ENCODE measurements at regions not wholly inside any gene's neighbourhood (a gene's known extent, or its start where the extent isn't known, plus 50 kb on each side); places are given as distances from the start of the nearest gene placed in this dataset.
A peak's percentile ranks its signal among the peaks of the same experiment; 100 is the strongest.

GRCh38 chr12:46131732-46132469, 136.9 kb downstream of the SLC38A1 start:
- DNase-seq = no peak
- H3K27me3 ChIP-seq (replicated peaks) = no peaks in the 10 kb centered on the region
- H3K4me3 ChIP-seq (ENCODE audit: low read depth, low read length) = no peak overlapping the region
- no peaks in the 10 kb centered on the region for H3K36me3 ChIP-seq (replicated peaks)
- H3K27ac ChIP-seq = no peak overlapping the region
- TF ChIP-seq, protein P1, sequence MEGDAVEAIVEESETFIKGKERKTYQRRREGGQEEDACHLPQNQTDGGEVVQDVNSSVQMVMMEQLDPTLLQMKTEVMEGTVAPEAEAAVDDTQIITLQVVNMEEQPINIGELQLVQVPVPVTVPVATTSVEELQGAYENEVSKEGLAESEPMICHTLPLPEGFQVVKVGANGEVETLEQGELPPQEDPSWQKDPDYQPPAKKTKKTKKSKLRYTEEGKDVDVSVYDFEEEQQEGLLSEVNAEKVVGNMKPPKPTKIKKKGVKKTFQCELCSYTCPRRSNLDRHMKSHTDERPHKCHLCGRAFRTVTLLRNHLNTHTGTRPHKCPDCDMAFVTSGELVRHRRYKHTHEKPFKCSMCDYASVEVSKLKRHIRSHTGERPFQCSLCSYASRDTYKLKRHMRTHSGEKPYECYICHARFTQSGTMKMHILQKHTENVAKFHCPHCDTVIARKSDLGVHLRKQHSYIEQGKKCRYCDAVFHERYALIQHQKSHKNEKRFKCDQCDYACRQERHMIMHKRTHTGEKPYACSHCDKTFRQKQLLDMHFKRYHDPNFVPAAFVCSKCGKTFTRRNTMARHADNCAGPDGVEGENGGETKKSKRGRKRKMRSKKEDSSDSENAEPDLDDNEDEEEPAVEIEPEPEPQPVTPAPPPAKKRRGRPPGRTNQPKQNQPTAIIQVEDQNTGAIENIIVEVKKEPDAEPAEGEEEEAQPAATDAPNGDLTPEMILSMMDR (IDR thresholded peaks at IDR 0.05; ENCODE audit: low read depth, low read length, missing control alignments) = peak; percentile 17
- in situ Hi-C loops (cut with HindIII; ENCODE audit: low pct_ligation_motif_present, low sequenced_read_pairs) = no loop called here

DNA sequence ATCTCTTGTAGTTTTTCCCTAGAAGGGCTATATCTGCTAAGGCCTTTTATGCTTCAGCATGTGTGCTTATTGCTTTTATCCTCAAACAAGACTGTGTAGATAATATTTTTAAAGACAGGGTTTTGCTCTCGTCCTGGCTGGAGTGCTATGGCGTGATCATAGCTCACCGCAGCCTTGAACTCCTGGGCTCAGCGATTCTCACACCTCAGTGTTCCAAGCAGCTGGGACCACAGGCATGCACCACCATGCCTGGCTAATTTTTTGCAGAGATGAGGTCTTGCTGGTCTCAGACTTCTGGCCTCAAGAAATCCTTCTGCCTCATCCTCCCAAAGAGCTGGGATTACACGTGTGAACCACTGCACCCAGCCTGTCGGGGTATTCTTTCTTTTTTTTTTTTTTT, 137.3 kb upstream of the SCAF11 start:
- in situ Hi-C loops (cut with HindIII; ENCODE audit: low pct_ligation_motif_present, low sequenced_read_pairs) = no loop called here
- H3K4me3 ChIP-seq (ENCODE audit: low read depth, low read length) = no peak overlapping the region

DNA sequence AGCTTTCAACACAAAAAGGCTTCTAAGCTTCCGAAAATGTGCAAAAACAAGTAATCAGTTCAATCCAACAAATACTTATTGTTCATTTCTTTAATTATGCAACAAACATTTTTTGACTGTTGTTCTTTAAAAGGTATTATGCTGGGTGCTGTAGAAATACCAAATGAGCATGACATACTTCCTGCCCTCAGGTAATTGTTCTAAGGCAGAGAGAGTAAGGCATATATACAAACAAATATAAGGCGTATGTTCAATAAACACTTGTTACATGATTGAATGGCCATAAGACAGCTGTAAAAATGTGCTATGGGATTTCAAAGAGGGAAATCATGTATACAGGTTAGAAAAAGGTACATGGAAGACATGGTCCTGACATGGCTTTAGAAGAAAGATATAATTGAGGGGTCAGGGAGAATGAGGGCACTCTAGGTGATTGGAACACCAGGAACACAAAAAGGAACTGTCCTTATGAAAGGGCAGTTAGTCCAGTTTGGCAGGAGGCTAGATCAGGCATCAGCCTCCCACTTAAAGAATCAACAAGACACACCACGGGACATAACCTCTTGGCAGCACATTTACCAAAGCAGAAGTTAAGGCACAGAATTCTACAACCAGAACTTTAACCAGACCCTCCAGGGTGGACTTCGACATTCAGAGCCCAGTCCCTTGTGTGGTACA, 135.8 kb upstream of the SCAF11 start:
- H3K36me3 ChIP-seq (replicated peaks) = no peaks in the 10 kb centered on the region
- DNase-seq = no peak
- no peaks in the 10 kb centered on the region for H3K27me3 ChIP-seq (replicated peaks)
- H3K27ac ChIP-seq = no peak overlapping the region
- in situ Hi-C loops (cut with HindIII; ENCODE audit: low pct_ligation_motif_present, low sequenced_read_pairs) = no loop called here
- TF ChIP-seq, protein P1 (IDR thresholded peaks at IDR 0.05; ENCODE audit: low read depth, low read length, missing control alignments) = no peak
- H3K4me3 ChIP-seq (ENCODE audit: low read depth, low read length) = no peak overlapping the region

More for the DNA sequence above, 137.3 kb upstream of the SCAF11 start:
- DNase-seq = no peak
- TF ChIP-seq, protein P1 (IDR thresholded peaks at IDR 0.05; ENCODE audit: low read depth, low read length, missing control alignments) = no peak
- Histone ChIP-seq H3K36me3 (replicated peaks) (no peaks in the 10 kb centered on the region), H3K27ac (no peak overlapping the region), H3K27me3 (replicated peaks) (no peaks in the 10 kb centered on the region)

GRCh38 chr12:46124848-46125619, 134.7 kb upstream of the SCAF11 start:
- Histone ChIP-seq H3K27ac (no peak overlapping the region), H3K27me3 (replicated peaks) (no peaks in the 10 kb centered on the region), H3K4me3 (ENCODE audit: low read depth, low read length) (peak overlapping the region; percentile 12), H3K36me3 (replicated peaks) (no peaks in the 10 kb centered on the region)
- in situ Hi-C loops (cut with HindIII; ENCODE audit: low pct_ligation_motif_present, low sequenced_read_pairs) = no loop called here
- TF ChIP-seq, protein P1 (IDR thresholded peaks at IDR 0.05; ENCODE audit: low read depth, low read length, missing control alignments) = peak; percentile 80
- DNase-seq = peak; percentile 80

DNA sequence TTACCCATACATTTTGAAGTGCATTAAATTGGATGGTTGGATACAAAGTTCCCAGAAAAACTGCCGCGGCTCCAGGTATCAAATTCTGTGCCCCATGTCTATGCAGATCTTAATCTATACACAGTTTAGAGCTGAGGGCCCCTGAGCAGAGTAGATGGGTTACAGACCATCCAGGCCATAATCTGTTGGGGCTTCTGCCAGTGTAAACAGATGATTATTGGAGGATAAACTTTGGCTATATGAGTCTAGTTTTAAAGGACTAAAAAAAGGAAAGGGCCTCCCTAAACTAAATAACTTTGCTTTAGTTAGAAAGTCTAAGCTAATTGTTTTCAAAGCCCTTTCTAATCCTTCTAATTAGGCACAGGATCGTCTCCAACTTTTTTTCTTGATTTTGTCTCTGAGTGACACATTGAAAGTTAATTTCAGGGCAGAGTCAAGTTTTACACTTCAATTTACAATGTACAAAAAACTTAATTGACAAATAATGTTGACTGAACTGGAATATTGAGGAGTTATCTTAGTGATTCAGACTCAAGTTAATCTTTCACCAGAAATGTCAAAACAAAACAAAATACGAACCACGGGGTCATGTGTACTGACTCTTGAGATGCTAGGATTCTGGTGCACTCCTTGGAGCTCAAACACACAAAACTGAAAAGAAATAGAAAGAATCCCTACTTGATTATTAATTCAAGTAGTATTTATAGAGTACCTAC, 133.9 kb upstream of the SCAF11 start:
- DNase-seq = peak; percentile 46

More for the DNA sequence above, 133.9 kb upstream of the SCAF11 start:
- TF ChIP-seq, protein P1 (IDR thresholded peaks at IDR 0.05; ENCODE audit: low read depth, low read length, missing control alignments) = no peak
- in situ Hi-C loops (cut with HindIII; ENCODE audit: low pct_ligation_motif_present, low sequenced_read_pairs) = no loop called here
- H3K36me3 ChIP-seq (replicated peaks) = no peaks in the 10 kb centered on the region
- no peak overlapping the region for H3K27ac ChIP-seq
- H3K27me3 ChIP-seq (replicated peaks) = no peaks in the 10 kb centered on the region
- H3K4me3 ChIP-seq (ENCODE audit: low read depth, low read length) = no peak overlapping the region

Measured in brain microvascular endothelial cell (primary cell).